OCI-LY1 (cell line): ENCODE measurements at regions not wholly inside any gene's neighbourhood (a gene's known extent, or its start where the extent isn't known, plus 50 kb on each side); places are given as distances from the start of the nearest gene placed in this dataset.

Experiments used
- CTCF ChIP-seq: fragments of 200-600 bp; sonication (generic), shearing (Covaris generic); IDR thresholded peaks from 2 replicates; pipeline ENCODE4 v1.5.1; 2017; ENCODE audit warnings: mild to moderate bottlenecking, antibody characterized with exemption, low read length, moderate library complexity, mixed read lengths
- EZH2 ChIP-seq: fragments of 200-600 bp; sonication (generic), shearing (Covaris generic); IDR thresholded peaks from 2 replicates; pipeline ENCODE4 v1.8.0; 2017; ENCODE audit warnings: borderline replicate concordance, mixed run types, mild to moderate bottlenecking, antibody characterized with exemption, low read length, moderate library complexity, mixed read lengths

GRCh38 chr5:108432024-108432423 is 50.1 kb upstream of the FBXL17 start:
- TF ChIP-seq CTCF (no peak), EZH2 (no peak)
